ENCODE measurements at regions not wholly inside any gene's neighbourhood (a gene's known extent, or its start where the extent isn't known, plus 50 kb on each side); places are given as distances from the start of the nearest gene placed in this dataset.

DNA sequence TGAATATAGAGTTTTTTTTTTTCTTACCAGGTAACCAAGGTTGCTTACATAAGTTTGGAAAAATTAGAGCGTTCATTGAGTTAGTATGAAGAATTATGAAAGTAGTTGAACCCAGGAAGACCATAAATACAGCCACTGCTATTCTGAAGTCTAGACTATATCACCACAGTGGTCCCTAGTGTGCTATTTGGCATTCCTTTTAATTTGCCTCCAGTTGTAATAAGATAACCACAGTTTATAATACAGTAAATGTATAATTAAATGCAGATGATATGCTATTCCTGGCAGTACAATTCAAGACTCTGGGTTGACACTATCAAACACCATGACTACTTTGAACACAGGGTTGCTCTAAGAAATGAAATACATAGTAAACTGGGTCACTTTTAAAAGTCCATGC lies 270.5 kb downstream of the BRINP2 start:
- Histone ChIP-seq H3K27me3 (replicated peaks; ENCODE audit: control insufficient read depth, insufficient read depth, low read length) (peaks cover 42% of the 10 kb centered on the region), H3K9ac (ENCODE audit: low read length) (no peak overlapping the region), H3K4me3 (ENCODE audit: low read length) (no peak overlapping the region), H3K9me3 (ENCODE audit: control insufficient read depth, low read length) (no peaks in the 10 kb centered on the region), H3K36me3 (ENCODE audit: control insufficient read depth, insufficient read depth, low read length, severe bottlenecking) (no peaks in the 10 kb centered on the region), H3K4me1 (ENCODE audit: control insufficient read depth, insufficient read depth, low read length) (peaks cover 5% of the 10 kb centered on the region)
- DNase-seq (ENCODE audit: low read depth) = no peak

DNA sequence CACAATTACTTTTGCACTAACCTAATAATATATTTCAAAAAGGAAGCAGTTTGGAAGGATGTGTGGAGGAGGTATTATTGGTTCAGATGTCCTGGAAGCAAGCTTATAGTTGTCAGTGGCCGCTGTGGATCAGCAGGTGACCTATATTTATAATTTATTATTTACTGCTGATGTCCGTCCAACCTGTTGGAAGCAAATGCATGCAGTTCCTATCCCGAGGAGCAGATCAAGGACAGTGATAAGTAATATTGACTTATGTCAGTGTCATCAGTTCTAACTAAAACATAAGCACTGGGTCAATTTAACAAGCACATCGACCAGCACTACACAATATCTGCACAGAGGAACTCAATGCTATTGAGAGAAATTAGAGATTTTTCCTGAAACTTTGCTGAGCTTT lies 270.1 kb downstream of the BRINP2 start:
- Histone ChIP-seq H3K27me3 (replicated peaks; ENCODE audit: control insufficient read depth, insufficient read depth, low read length) (peaks cover 43% of the 10 kb centered on the region), H3K36me3 (ENCODE audit: control insufficient read depth, insufficient read depth, low read length, severe bottlenecking) (no peaks in the 10 kb centered on the region), H3K4me1 (ENCODE audit: control insufficient read depth, insufficient read depth, low read length) (peaks cover 5% of the 10 kb centered on the region), H3K4me3 (ENCODE audit: low read length) (no peak overlapping the region), H3K9me3 (ENCODE audit: control insufficient read depth, low read length) (no peaks in the 10 kb centered on the region), H3K9ac (ENCODE audit: low read length) (no peak overlapping the region)
- no peak for DNase-seq (ENCODE audit: low read depth)

DNA sequence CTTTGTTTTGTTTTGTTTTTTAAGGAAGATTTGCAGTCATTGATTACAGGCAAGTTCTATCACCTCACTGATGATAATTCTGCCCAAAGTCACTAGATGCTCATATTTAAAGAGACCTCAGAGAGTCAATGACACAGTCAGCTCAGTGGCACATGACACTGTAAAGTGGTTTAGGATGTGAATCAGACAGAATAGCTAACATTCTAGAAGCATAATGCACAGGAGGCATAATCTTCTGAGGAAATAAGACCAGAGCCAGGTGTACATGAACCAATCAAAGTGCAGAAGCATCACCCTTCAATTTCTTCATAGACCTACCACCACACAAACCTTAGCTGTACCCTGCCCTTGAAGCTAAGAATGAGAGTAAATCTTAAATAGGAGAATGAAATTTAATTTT lies 268.5 kb downstream of the BRINP2 start:
- Histone ChIP-seq H3K27me3 (replicated peaks; ENCODE audit: control insufficient read depth, insufficient read depth, low read length) (peaks cover 52% of the 10 kb centered on the region), H3K9ac (ENCODE audit: low read length) (no peak overlapping the region), H3K9me3 (ENCODE audit: control insufficient read depth, low read length) (no peaks in the 10 kb centered on the region), H3K4me3 (ENCODE audit: low read length) (no peak overlapping the region), H3K4me1 (ENCODE audit: control insufficient read depth, insufficient read depth, low read length) (peaks cover 3% of the 10 kb centered on the region), H3K36me3 (ENCODE audit: control insufficient read depth, insufficient read depth, low read length, severe bottlenecking) (no peaks in the 10 kb centered on the region)
- DNase-seq (ENCODE audit: low read depth) = no peak

DNA sequence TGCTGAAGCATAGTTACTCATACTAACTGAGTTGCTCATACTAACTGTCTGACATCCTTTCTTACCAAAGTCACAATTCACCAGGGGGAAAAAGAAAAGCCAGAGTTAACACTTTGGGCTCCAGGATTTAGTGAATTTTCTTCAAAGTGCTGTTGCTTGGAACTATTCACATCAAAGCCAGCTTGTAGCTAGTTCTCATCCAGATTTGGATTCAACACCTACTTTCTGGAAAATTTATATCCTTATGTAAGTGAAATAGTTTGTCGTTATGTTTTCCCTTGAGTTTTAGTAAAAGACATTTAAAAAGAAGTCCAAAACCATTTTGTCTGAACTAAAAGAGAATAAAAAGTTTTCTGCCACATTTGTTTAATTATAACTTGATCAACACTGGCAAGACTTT lies 264.6 kb downstream of the BRINP2 start:
- H3K9me3 ChIP-seq (ENCODE audit: control insufficient read depth, low read length) = no peaks in the 10 kb centered on the region
- H3K4me1 ChIP-seq (ENCODE audit: control insufficient read depth, insufficient read depth, low read length) = no peaks in the 10 kb centered on the region
- H3K36me3 ChIP-seq (ENCODE audit: control insufficient read depth, insufficient read depth, low read length, severe bottlenecking) = no peaks in the 10 kb centered on the region
- DNase-seq (ENCODE audit: low read depth) = no peak
- no peak overlapping the region for H3K9ac ChIP-seq (ENCODE audit: low read length)
- H3K4me3 ChIP-seq (ENCODE audit: low read length) = no peak overlapping the region
- H3K27me3 ChIP-seq (replicated peaks; ENCODE audit: control insufficient read depth, insufficient read depth, low read length) = peaks cover 50% of the 10 kb centered on the region

DNA sequence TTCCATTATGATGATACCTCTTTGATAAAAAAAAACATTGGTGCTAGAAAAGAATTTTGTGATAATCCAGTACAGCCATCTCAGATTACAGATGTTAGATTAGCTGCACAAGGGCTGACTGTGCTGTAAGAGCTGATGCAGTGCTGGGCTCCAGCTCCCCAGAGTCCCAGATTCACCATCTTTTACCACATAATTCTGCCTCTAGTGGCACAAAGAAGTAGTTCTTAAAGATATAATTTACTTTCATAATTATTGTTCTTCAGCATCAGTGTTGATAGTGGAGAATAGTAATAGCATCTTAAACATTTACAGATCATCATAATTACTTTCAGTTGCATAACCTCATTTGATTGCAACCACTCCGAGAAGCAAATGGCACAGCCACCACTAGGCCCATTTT lies 262.1 kb downstream of the BRINP2 start:
- H3K9ac ChIP-seq (ENCODE audit: low read length) = no peak overlapping the region
- H3K4me1 ChIP-seq (ENCODE audit: control insufficient read depth, insufficient read depth, low read length) = peaks cover 2% of the 10 kb centered on the region
- H3K4me3 ChIP-seq (ENCODE audit: low read length) = no peak overlapping the region
- peaks cover 44% of the 10 kb centered on the region for H3K27me3 ChIP-seq (replicated peaks; ENCODE audit: control insufficient read depth, insufficient read depth, low read length)
- H3K36me3 ChIP-seq (ENCODE audit: control insufficient read depth, insufficient read depth, low read length, severe bottlenecking) = no peaks in the 10 kb centered on the region
- DNase-seq (ENCODE audit: low read depth) = peak; percentile 3
- H3K9me3 ChIP-seq (ENCODE audit: control insufficient read depth, low read length) = no peaks in the 10 kb centered on the region

DNA sequence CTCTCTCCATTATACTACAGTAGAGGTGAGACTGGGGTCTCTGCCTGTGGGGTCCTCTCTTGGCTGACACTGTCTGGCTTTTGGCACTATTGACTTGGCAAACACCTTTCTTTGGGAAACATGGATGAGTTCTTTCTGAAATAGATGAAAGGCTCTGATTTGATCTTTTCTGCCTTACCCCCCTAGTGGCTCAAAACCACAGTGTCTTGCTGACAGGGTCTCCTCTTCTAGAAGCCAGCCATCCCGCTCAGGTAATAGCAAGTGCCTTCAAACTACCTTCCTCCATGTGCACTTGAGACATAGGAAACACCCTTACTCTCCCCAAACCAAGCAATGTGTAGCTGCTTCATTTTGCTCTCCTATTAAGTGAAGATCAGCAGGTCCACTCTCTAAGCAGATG lies 260.4 kb downstream of the BRINP2 start:
- Histone ChIP-seq H3K27me3 (replicated peaks; ENCODE audit: control insufficient read depth, insufficient read depth, low read length) (peaks cover 29% of the 10 kb centered on the region), H3K4me3 (ENCODE audit: low read length) (no peak overlapping the region), H3K9me3 (ENCODE audit: control insufficient read depth, low read length) (no peaks in the 10 kb centered on the region), H3K36me3 (ENCODE audit: control insufficient read depth, insufficient read depth, low read length, severe bottlenecking) (no peaks in the 10 kb centered on the region), H3K9ac (ENCODE audit: low read length) (no peak overlapping the region), H3K4me1 (ENCODE audit: control insufficient read depth, insufficient read depth, low read length) (peaks cover 7% of the 10 kb centered on the region)
- DNase-seq (ENCODE audit: low read depth) = no peak

DNA sequence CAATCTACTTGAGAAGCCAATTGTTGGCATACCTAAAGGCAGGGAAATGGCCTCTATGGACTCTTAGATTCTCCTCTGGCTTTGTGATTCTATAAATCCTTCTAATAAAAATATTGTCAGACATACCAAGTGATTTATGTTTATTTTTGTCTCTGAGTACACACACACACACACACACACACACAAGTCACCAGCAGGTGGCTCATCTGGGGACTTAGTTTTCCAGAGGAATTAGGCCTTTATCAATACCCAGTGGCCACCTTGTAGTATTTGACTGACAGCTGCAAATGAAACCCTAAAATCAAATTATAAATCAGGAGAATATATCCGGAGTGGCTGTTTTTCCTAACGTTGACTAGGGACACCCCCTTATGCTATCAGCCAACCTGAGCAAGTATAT lies 258.5 kb downstream of the BRINP2 start:
- H3K27me3 ChIP-seq (replicated peaks; ENCODE audit: control insufficient read depth, insufficient read depth, low read length) = peaks cover 13% of the 10 kb centered on the region
- no peaks in the 10 kb centered on the region for H3K9me3 ChIP-seq (ENCODE audit: control insufficient read depth, low read length)
- no peak overlapping the region for H3K4me3 ChIP-seq (ENCODE audit: low read length)
- no peak for DNase-seq (ENCODE audit: low read depth)
- no peaks in the 10 kb centered on the region for H3K36me3 ChIP-seq (ENCODE audit: control insufficient read depth, insufficient read depth, low read length, severe bottlenecking)
- H3K9ac ChIP-seq (ENCODE audit: low read length) = no peak overlapping the region
- peaks cover 17% of the 10 kb centered on the region for H3K4me1 ChIP-seq (ENCODE audit: control insufficient read depth, insufficient read depth, low read length)

DNA sequence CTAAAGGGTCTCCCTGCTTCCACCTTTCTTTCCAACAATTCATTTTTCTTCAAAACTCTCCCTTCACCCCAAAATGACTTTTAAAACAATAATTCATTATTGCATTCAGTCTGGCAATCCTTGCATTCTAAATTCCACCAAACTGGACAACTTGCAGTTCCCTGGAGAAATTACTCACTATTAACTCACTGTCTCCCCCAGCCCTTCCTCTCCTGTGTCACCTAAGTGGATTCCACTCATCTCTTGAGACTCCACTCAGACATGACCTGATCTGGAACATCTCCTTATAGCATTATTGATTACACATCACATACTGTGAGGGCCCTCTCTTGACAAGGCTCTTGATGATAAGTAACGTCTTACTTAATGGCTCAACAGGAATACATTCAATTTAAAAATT lies 257.1 kb downstream of the BRINP2 start:
- no peak for DNase-seq (ENCODE audit: low read depth)

DNA sequence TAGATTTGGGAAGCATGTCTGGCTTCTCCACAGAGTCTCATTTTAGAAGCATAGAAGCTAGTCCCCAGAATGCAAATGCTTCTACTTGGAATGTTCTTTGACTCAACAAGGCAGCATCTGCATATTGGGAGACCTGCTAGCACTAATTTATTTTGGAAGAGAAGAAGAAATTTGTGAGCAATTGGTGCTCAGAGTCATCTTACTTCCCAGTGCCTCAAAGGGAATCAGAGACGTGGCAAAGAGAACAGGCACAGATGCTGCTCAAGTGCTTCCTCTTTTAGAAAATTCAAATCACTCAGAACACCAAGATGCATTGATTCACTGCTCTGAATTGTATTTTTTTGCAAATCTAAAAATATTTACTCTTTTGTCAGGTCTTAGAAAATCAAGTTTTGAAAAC lies 255.7 kb downstream of the BRINP2 start:
- no peaks in the 10 kb centered on the region for H3K36me3 ChIP-seq (ENCODE audit: control insufficient read depth, insufficient read depth, low read length, severe bottlenecking)
- H3K4me1 ChIP-seq (ENCODE audit: control insufficient read depth, insufficient read depth, low read length) = peaks cover 17% of the 10 kb centered on the region
- H3K4me3 ChIP-seq (ENCODE audit: low read length) = no peak overlapping the region
- peaks cover 14% of the 10 kb centered on the region for H3K27me3 ChIP-seq (replicated peaks; ENCODE audit: control insufficient read depth, insufficient read depth, low read length)
- no peak for DNase-seq (ENCODE audit: low read depth)
- H3K9me3 ChIP-seq (ENCODE audit: control insufficient read depth, low read length) = no peaks in the 10 kb centered on the region
- H3K9ac ChIP-seq (ENCODE audit: low read length) = no peak overlapping the region

More for the DNA sequence above, 257.1 kb downstream of the BRINP2 start:
- Histone ChIP-seq H3K4me3 (ENCODE audit: low read length) (no peak overlapping the region), H3K4me1 (ENCODE audit: control insufficient read depth, insufficient read depth, low read length) (peaks cover 17% of the 10 kb centered on the region), H3K9ac (ENCODE audit: low read length) (no peak overlapping the region), H3K27me3 (replicated peaks; ENCODE audit: control insufficient read depth, insufficient read depth, low read length) (peaks cover 13% of the 10 kb centered on the region), H3K36me3 (ENCODE audit: control insufficient read depth, insufficient read depth, low read length, severe bottlenecking) (no peaks in the 10 kb centered on the region), H3K9me3 (ENCODE audit: control insufficient read depth, low read length) (no peaks in the 10 kb centered on the region)

DNA sequence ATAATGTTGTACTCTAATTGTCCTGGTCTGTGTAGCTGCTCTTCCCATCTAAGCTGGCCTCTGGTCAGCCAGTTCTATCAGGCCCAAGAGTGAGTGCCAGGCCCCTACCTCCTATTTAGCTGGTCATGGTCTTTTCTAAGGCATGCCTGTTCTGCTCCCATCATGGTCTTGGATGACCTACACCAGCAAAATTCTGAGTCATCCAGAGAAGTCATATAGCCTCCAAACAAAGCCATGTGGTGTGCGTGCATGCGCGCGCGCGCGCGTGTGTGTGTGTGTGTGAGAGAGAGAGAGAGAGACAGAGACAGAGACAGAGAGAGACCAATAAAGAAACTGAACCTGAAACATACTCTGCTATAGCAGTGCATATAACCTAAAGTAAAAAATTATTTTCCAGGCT lies 254.4 kb downstream of the BRINP2 start:
- H3K36me3 ChIP-seq (ENCODE audit: control insufficient read depth, insufficient read depth, low read length, severe bottlenecking) = no peaks in the 10 kb centered on the region
- no peaks in the 10 kb centered on the region for H3K9me3 ChIP-seq (ENCODE audit: control insufficient read depth, low read length)
- no peak for DNase-seq (ENCODE audit: low read depth)
- peaks cover 17% of the 10 kb centered on the region for H3K27me3 ChIP-seq (replicated peaks; ENCODE audit: control insufficient read depth, insufficient read depth, low read length)
- no peak overlapping the region for H3K9ac ChIP-seq (ENCODE audit: low read length)
- no peak overlapping the region for H3K4me3 ChIP-seq (ENCODE audit: low read length)
- peaks cover 17% of the 10 kb centered on the region for H3K4me1 ChIP-seq (ENCODE audit: control insufficient read depth, insufficient read depth, low read length)

DNA sequence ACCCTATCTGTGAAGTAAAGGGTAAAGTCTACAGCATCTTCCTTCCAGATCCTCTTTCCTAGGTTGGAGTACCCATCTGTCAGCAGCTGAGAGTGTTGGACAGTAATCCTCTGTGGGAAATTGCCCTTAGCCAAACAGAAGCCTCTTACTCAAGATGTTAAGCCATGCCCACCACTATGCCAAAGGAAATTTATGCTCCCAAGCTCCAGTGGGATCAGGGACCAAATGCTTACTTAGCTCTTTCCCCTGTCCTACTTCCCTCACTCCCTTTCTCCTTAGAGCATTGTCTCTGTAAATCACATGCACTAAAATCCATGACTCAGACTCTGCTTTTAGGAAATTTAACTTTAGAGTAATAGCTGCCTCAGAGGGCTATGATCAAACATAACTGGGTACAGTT lies 254.0 kb downstream of the BRINP2 start:
- H3K36me3 ChIP-seq (ENCODE audit: control insufficient read depth, insufficient read depth, low read length, severe bottlenecking) = no peaks in the 10 kb centered on the region
- peaks cover 17% of the 10 kb centered on the region for H3K4me1 ChIP-seq (ENCODE audit: control insufficient read depth, insufficient read depth, low read length)
- no peak for DNase-seq (ENCODE audit: low read depth)
- peaks cover 17% of the 10 kb centered on the region for H3K27me3 ChIP-seq (replicated peaks; ENCODE audit: control insufficient read depth, insufficient read depth, low read length)
- H3K9me3 ChIP-seq (ENCODE audit: control insufficient read depth, low read length) = no peaks in the 10 kb centered on the region
- no peak overlapping the region for H3K9ac ChIP-seq (ENCODE audit: low read length)
- no peak overlapping the region for H3K4me3 ChIP-seq (ENCODE audit: low read length)

DNA sequence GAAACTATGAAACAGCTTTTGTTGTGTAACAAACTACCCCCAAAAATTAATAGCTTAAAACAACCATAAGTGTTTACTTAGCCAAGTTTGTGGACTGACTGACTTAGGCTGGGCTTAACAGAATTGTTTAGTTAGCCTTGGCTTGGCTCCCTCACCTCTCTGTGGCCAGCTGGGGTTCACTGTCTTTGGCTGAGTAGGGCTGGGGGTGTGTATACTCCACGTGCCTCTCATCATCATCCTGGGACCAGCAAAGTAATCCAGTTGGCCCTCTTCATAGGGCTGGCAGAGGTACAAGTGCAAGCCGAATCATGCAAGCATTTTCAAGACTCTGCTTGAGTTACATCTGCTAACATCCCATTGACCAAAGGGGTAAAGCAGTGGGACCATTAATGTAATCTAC lies 252.3 kb downstream of the BRINP2 start:
- no peaks in the 10 kb centered on the region for H3K36me3 ChIP-seq (ENCODE audit: control insufficient read depth, insufficient read depth, low read length, severe bottlenecking)
- H3K9me3 ChIP-seq (ENCODE audit: control insufficient read depth, low read length) = no peaks in the 10 kb centered on the region
- peaks cover 16% of the 10 kb centered on the region for H3K4me1 ChIP-seq (ENCODE audit: control insufficient read depth, insufficient read depth, low read length)
- H3K27me3 ChIP-seq (replicated peaks; ENCODE audit: control insufficient read depth, insufficient read depth, low read length) = peaks cover 26% of the 10 kb centered on the region
- no peak overlapping the region for H3K4me3 ChIP-seq (ENCODE audit: low read length)
- H3K9ac ChIP-seq (ENCODE audit: low read length) = no peak overlapping the region
- no peak for DNase-seq (ENCODE audit: low read depth)

All from adipocyte (in vitro differentiated cells).